Breast epithelium (tissue), 4 donors: ENCODE measurements at regions not wholly inside any gene's neighbourhood (a gene's known extent, or its start where the extent isn't known, plus 50 kb on each side); places are given as distances from the start of the nearest gene placed in this dataset.
"Not testable (repeated sequence)": the region's sequence is repeated elsewhere in the genome, so short reads cannot be mapped to it uniquely, and the experiment has no call there.

Experiments used
- DNase-seq, 2 donors: peaks; one replicate each; pipeline ENCODE4 v3.0.0-alpha.2; 2019; ENCODE audit warnings: low spot score in 2 of 2
- H3K27ac ChIP-seq, 2 donors: fragments of 200-600 bp; sonication (generic) in 1 of 2; one replicate each; pipeline ENCODE4 v1.5.1; 2016 to 2019; ENCODE audit warnings: mild to moderate bottlenecking in 1 of 2
- H3K27me3 ChIP-seq, 2 donors: fragments of 200-600 bp; sonication (generic) in 1 of 2; one replicate each; pipeline versions ENCODE4 v1.5.1 to v1.6.0; 2017 to 2019; ENCODE audit warnings: control low read depth in 1 of 2, mild to moderate bottlenecking in 1 of 2
- H3K36me3 ChIP-seq: fragments of 200-600 bp; one replicate; pipeline ENCODE4 v1.5.1; 2019
- H3K4me1 ChIP-seq, 2 donors: fragments of 200-600 bp; sonication (generic); one replicate each; pipeline ENCODE4 v1.5.1; 2016 to 2019; ENCODE audit warnings: control low read depth in 1 of 2
- H3K4me3 ChIP-seq, 3 donors: fragments of 200-600 bp; sonication (generic); 1 replicate in 2 of 3; 2 replicates in 1 of 3; pipeline ENCODE4 v1.5.1; 2016 to 2019; ENCODE audit warnings: mild to moderate bottlenecking in 3 of 3, moderate library complexity in 2 of 3
- H3K9me3 ChIP-seq, 2 donors: fragments of 200-600 bp; sonication (generic) in 1 of 2; one replicate each; pipeline ENCODE4 v1.5.1; 2016 to 2019; ENCODE audit warnings: control low read depth in 1 of 2
- POLR2A ChIP-seq: fragments of 450-650 bp; IDR thresholded peaks from one replicate; pipeline ENCODE4 v1.6.1; 2016; ENCODE audit warnings: antibody characterized with exemption, mild to moderate bottlenecking, moderate library complexity
- POLR2AphosphoS5 ChIP-seq, 3 donors: sonication (generic); formaldehyde crosslinking; IDR thresholded peaks; one replicate each; pipeline ENCODE4 v1.6.1; 2017; ENCODE audit warnings: antibody characterized with exemption in 3 of 3
- intact Hi-C: fragments of 100-400 bp; cut with DNase I; formaldehyde crosslinking; loops from one replicate; pipeline ENCODE4 v1.15.1; 2023; ENCODE audit warnings: low total_unique reads
- TF ChIP-seq, protein P1 (sequence below), 3 donors: fragments of 450-650 bp; IDR thresholded peaks; one replicate each; pipeline ENCODE4 v1.5.1; 2016 to 2017; ENCODE audit warnings: antibody characterized with exemption in 3 of 3, mild to moderate bottlenecking in 3 of 3, moderate library complexity in 3 of 3

DNA sequence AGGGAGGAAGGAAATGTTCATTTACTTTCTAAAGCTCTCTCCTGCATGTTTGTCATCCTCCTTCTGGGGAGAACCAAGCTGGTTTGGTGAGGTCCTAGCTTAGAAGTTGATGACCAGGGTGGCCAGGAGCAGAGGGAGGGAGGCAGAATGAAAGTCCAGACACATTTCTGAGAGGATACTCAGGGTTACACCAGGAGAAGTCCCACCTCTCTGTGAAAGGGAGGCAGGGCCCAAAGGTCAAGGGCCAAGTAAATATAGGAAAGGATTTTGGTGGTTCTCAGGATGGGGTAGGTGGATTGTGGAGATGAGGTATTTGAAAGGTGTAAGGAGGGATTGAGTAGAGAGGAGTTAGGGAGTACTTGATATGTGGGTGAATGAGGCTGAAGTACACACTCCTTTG, 58.0 kb upstream of the FBXO11 start:
- H3K36me3 ChIP-seq: no peaks in the 10 kb centered on the region
- H3K27ac ChIP-seq: no peak overlapping the region
- H3K9me3 ChIP-seq: no peaks in the 10 kb centered on the region
- no peak for DNase-seq
- intact Hi-C loops: no loop called here
- H3K4me3 ChIP-seq: no peak overlapping the region
- no peaks in the 10 kb centered on the region for H3K4me1 ChIP-seq
- H3K27me3 ChIP-seq: no peaks in the 10 kb centered on the region
- TF ChIP-seq, protein P1, sequence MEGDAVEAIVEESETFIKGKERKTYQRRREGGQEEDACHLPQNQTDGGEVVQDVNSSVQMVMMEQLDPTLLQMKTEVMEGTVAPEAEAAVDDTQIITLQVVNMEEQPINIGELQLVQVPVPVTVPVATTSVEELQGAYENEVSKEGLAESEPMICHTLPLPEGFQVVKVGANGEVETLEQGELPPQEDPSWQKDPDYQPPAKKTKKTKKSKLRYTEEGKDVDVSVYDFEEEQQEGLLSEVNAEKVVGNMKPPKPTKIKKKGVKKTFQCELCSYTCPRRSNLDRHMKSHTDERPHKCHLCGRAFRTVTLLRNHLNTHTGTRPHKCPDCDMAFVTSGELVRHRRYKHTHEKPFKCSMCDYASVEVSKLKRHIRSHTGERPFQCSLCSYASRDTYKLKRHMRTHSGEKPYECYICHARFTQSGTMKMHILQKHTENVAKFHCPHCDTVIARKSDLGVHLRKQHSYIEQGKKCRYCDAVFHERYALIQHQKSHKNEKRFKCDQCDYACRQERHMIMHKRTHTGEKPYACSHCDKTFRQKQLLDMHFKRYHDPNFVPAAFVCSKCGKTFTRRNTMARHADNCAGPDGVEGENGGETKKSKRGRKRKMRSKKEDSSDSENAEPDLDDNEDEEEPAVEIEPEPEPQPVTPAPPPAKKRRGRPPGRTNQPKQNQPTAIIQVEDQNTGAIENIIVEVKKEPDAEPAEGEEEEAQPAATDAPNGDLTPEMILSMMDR (IDR thresholded peaks at IDR 0.05): no peak
- TF ChIP-seq POLR2A: no peak
- TF ChIP-seq POLR2AphosphoS5 (IDR thresholded peaks at IDR 0.05): no peak

DNA sequence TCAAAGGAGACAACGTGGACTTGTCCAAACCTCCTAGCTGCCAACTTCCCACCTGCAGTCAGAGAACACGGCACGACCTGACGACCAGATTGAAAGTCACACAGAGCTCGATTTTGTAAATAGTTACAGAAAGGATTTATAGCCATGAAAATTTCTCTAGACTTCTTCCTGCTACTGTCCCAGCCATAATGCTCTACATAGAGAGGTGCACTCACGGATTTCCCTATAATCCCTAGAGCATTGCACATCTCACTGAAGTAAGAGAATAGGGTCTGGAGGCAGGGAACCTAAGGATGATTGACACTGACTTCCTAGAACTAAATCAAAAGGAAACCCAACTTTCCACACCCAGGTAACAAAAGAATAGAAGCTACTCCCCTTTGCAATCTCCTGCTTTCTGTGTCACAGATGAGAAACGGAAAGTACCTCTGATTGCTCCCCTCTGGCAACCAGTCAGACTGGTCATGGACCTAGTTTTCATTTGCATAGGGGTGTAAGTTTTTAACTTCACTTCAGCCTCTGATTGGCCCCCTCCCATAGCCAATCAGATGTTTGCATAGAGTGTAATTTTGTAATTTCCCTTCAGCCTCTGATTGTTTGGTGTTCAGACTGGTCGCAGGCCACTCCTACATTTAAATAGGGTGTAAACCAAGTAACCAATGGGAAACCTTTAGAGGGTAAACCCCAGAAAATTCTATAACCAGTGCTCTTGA, 58.6 kb upstream of the FBXO11 start:
- no peaks in the 10 kb centered on the region for H3K27me3 ChIP-seq
- TF ChIP-seq, protein P1 (IDR thresholded peaks at IDR 0.05): no peak
- no peak for TF ChIP-seq POLR2A
- TF ChIP-seq POLR2AphosphoS5 (IDR thresholded peaks at IDR 0.05): no peak
- DNase-seq: no peak
- no peaks in the 10 kb centered on the region for H3K36me3 ChIP-seq
- H3K4me3 ChIP-seq: no peak overlapping the region
- intact Hi-C loops: no loop called here
- H3K4me1 ChIP-seq: no peaks in the 10 kb centered on the region
- no peak overlapping the region for H3K27ac ChIP-seq
- H3K9me3 ChIP-seq: no peaks in the 10 kb centered on the region

DNA sequence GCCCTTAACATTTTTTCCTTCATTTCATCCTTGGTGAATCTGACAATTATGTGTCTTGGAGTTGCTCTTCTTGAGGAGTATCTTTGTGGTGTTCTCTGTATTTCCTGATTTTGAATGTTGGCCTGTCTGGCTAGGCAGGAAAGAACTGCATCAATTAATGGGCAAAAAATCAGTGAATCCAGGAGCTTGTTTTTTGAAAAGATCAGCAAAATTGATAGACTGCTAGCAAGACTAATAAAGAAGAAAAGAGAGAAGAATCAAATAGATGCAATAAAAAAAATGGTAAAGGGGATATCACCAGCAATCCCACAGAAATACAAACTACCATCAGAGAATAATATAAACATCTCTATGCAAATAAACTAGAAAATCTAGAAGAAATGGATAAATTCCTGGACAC, 70.4 kb upstream of the FBXO11 start:
- H3K9me3 ChIP-seq, H3K27ac ChIP-seq, H3K36me3 ChIP-seq, DNase-seq, H3K4me3 ChIP-seq, intact Hi-C loops, H3K4me1 ChIP-seq, H3K27me3 ChIP-seq: not testable (repeated sequence)

DNA sequence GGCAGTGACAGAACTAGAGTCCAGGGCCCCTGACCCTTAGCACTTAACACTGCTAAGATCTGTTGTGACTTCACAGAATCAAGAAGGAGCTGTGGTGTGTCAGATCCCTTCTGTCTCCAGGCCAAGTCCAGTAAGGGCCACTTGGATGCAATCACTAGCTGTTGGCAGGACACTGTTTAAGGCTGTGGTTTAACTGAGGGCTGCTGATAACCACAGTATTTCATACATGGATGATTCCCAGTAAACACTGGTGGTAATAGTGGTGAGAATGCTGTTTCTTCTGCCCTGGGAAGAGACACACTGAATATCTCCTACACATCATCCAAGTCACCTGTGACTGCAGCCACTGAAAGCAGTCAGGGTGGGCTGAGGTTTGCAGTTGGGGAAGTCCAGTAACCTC, 77.7 kb upstream of the FBXO11 start:
- H3K27ac ChIP-seq: no peak overlapping the region
- TF ChIP-seq, protein P1 (IDR thresholded peaks at IDR 0.05): no peak
- TF ChIP-seq POLR2AphosphoS5 (IDR thresholded peaks at IDR 0.05) (no peak), POLR2A (no peak)
- DNase-seq: no peak

GRCh38 chr2:47990503-47990902, 84.2 kb upstream of the FBXO11 start:
- intact Hi-C loops: no loop called here
- Histone ChIP-seq H3K27me3 (no peaks in the 10 kb centered on the region), H3K36me3 (no peaks in the 10 kb centered on the region), H3K27ac (no peak overlapping the region), H3K4me1 (no peaks in the 10 kb centered on the region), H3K9me3 (no peaks in the 10 kb centered on the region), H3K4me3 (no peak overlapping the region)
- TF ChIP-seq, protein P1 (IDR thresholded peaks at IDR 0.05): no peak
- TF ChIP-seq POLR2A: no peak
- TF ChIP-seq POLR2AphosphoS5 (IDR thresholded peaks at IDR 0.05): no peak
- no peak for DNase-seq

More for the DNA sequence above, 77.7 kb upstream of the FBXO11 start:
- Histone ChIP-seq H3K4me1 (no peaks in the 10 kb centered on the region), H3K27me3 (no peaks in the 10 kb centered on the region), H3K36me3 (no peaks in the 10 kb centered on the region), H3K9me3 (no peaks in the 10 kb centered on the region), H3K4me3 (no peak overlapping the region)
- intact Hi-C loops: no loop called here

DNA sequence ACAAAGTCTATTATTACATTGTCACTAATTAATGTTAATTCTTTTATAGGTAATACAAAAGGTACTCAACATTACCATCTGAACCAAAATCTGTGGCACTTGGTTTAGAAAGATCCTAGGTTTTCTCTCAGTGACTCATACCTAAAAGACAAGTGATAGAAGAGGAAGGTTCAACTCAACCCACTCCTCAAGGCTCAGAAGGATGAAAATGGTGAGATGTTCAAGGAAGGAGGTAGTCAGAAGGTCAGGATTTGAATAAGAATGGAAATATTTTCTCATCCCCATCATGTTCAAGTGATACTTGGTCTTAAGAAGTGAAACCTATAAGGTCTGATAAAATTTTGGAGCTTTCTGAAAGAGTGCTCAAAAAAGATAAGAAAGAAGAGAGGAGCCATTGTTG, 86.4 kb upstream of the FBXO11 start:
- H3K4me1 ChIP-seq: no peaks in the 10 kb centered on the region
- H3K36me3 ChIP-seq: no peaks in the 10 kb centered on the region
- H3K27me3 ChIP-seq: no peaks in the 10 kb centered on the region
- H3K9me3 ChIP-seq: no peaks in the 10 kb centered on the region
- H3K4me3 ChIP-seq: no peak overlapping the region
- no peak for DNase-seq
- intact Hi-C loops: no loop called here
- TF ChIP-seq, protein P1 (IDR thresholded peaks at IDR 0.05): no peak
- TF ChIP-seq POLR2AphosphoS5 (IDR thresholded peaks at IDR 0.05) (no peak), POLR2A (no peak)
- H3K27ac ChIP-seq: no peak overlapping the region
